GM12878 (cell line): ENCODE measurements at regions not wholly inside any gene's neighbourhood (a gene's known extent, or its start where the extent isn't known, plus 50 kb on each side); places are given as distances from the start of the nearest gene placed in this dataset.

Source experiments
- CHD2 ChIP-seq: IDR thresholded peaks from 2 replicates; pipeline ENCODE4 v1.6.1; 2011; ENCODE audit warnings: low read depth, low read length, improper control_type of control experiment, borderline replicate concordance
- EZH2 ChIP-seq: IDR thresholded peaks from 2 replicates; pipeline ENCODE4 v1.6.1; 2012; ENCODE audit warnings: low read depth, mild to moderate bottlenecking, control low read depth, inconsistent platforms, low read length, borderline replicate concordance; ENCODE audit not compliant: control insufficient read depth
- HCFC1 ChIP-seq: fragments of 150-350 bp; IDR thresholded peaks from 2 replicates; pipeline ENCODE4 v1.6.1; 2014; ENCODE audit warnings: low read length
- HDAC2 ChIP-seq: fragments of 200-600 bp; sonication (generic); IDR thresholded peaks from 2 replicates; pipeline ENCODE4 v1.6.1; 2017
- HDGF ChIP-seq: fragments of 450-650 bp; IDR thresholded peaks from 2 replicates; pipeline ENCODE4 v1.6.1; 2016; ENCODE audit warnings: antibody characterized with exemption
- MAX ChIP-seq: IDR thresholded peaks from 2 replicates; pipeline ENCODE4 v1.6.1; 2012; ENCODE audit warnings: low read depth, low read length, improper control_type of control experiment
- MYC ChIP-seq: IDR thresholded peaks from 2 replicates; pipeline ENCODE4 v1.6.1; 2011; ENCODE audit warnings: mild to moderate bottlenecking, low read length, moderate library complexity, inconsistent platforms; ENCODE audit not compliant: insufficient read depth, insufficient replicate concordance, insufficient read length, severe bottlenecking
- POLR2AphosphoS5 ChIP-seq: IDR thresholded peaks from 2 replicates; pipeline ENCODE4 v1.6.1; 2011; ENCODE audit warnings: mild to moderate bottlenecking, low read length, inconsistent platforms
- RB1 ChIP-seq: fragments of 450-650 bp; formaldehyde crosslinking; IDR thresholded peaks from 2 replicates; pipeline ENCODE4 v1.6.1; 2017; ENCODE audit warnings: mild to moderate bottlenecking, borderline replicate concordance
- REST ChIP-seq: IDR thresholded peaks from 2 replicates; pipeline ENCODE4 v1.6.1; 2012; ENCODE audit warnings: mild to moderate bottlenecking, low read depth, low read length
- TARDBP ChIP-seq: IDR thresholded peaks from 2 replicates; pipeline ENCODE4 v1.6.1; 2016; ENCODE audit warnings: borderline replicate concordance
- TF ChIP-seq, protein P1 (sequence below), 3 experiments: IDR thresholded peaks in 2 of 3; conservative IDR thresholded peaks in 1 of 3; 2 replicates each; pipeline ENCODE4 v1.5.1; 2011; ENCODE audit warnings: low read depth in 3 of 3, low read length in 3 of 3, mild to moderate bottlenecking in 3 of 3, control low read depth in 2 of 3, moderate library complexity in 2 of 3, inconsistent platforms in 1 of 3, mixed read lengths in 1 of 3; ENCODE audit not compliant: control insufficient read depth in 2 of 3, insufficient read depth in 1 of 3; ENCODE audit errors: extremely low read depth in 1 of 3

DNA sequence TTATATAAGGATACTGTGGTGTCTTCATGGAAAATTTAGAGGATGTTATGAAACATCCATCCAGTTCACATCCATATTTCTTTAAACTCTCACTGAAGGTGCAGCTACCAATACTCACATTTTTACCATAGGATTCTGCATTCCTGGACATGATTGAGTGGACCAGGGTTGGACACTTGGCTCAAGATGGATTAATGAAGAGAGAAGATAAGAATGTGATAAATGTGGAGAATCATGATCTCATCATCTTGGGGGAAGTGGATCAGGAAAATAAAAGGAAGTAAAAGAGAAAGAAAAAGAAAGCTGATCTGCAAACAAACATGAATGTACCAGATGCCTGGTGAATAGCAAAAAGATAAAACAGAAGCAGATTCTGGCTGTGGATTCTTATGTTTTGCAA, 175.4 kb downstream of the NPFFR2 start:
- TF ChIP-seq RB1 (no peak), TARDBP (no peak), HDAC2 (no peak), REST (no peak), HDGF (no peak), HCFC1 (no peak), MYC (no peak), POLR2AphosphoS5 (no peak), CHD2 (no peak), EZH2 (no peak), MAX (no peak)
- TF ChIP-seq, protein P1, sequence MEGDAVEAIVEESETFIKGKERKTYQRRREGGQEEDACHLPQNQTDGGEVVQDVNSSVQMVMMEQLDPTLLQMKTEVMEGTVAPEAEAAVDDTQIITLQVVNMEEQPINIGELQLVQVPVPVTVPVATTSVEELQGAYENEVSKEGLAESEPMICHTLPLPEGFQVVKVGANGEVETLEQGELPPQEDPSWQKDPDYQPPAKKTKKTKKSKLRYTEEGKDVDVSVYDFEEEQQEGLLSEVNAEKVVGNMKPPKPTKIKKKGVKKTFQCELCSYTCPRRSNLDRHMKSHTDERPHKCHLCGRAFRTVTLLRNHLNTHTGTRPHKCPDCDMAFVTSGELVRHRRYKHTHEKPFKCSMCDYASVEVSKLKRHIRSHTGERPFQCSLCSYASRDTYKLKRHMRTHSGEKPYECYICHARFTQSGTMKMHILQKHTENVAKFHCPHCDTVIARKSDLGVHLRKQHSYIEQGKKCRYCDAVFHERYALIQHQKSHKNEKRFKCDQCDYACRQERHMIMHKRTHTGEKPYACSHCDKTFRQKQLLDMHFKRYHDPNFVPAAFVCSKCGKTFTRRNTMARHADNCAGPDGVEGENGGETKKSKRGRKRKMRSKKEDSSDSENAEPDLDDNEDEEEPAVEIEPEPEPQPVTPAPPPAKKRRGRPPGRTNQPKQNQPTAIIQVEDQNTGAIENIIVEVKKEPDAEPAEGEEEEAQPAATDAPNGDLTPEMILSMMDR (IDR thresholded peaks at IDR 0.05 in 2 of 3, conservative IDR thresholded peaks at IDR 0.05 in 1 of 3; ENCODE audit: control insufficient read depth in 2 of 3, extremely low read depth in 1 of 3, insufficient read depth in 1 of 3, low read depth in 3 of 3, low read length in 3 of 3) = no peak
